GM12878 (cell line): ENCODE measurements at regions not wholly inside any gene's neighbourhood (a gene's known extent, or its start where the extent isn't known, plus 50 kb on each side); places are given as distances from the start of the nearest gene placed in this dataset.

Experiments used
- ATAC-seq: fragments of 200-7000 bp; cut with Tn5 transposase; 3 replicates; pipeline ENCODE4 v1.9.1; 2020; ENCODE audit warnings: mild to moderate bottlenecking, moderate library complexity
- BruUV-seq: library from RNA; stranded (reverse); fragments of 400-500 nt; replicated peaks from 2 replicates; lab custom pipeline; 2021; lab: Mats Ljungman, UMichigan
- CTCF ChIA-PET: fragments of 300-600 bp; sonication (Branson Sonifier 250); formaldehyde crosslinking; extraction: SDS; loops from one replicate; lab custom pipeline; 2021; ENCODE audit warnings: inconsistent platforms; lab: Yijun Ruan, JAX
- POLR2A ChIA-PET: fragments of 350-600 bp; formaldehyde crosslinking; extraction: SDS; loops from one replicate; lab custom pipeline; 2021; ENCODE audit warnings: inconsistent platforms; lab: Charles Lee
- RAD21 ChIA-PET: fragments of 300-600 bp; sonication (Branson Sonifier 250); formaldehyde crosslinking; loops from one replicate; lab custom pipeline; 2023; ENCODE audit warnings: antibody characterized with exemption; ENCODE audit not compliant: unreplicated experiment; lab: Charles Lee
- SMC1A ChIA-PET: fragments of 300-600 bp; sonication (Branson Sonifier 250); formaldehyde crosslinking; loops from one replicate; lab custom pipeline; 2023; ENCODE audit not compliant: unreplicated experiment, uncharacterized antibody; lab: Charles Lee
- DNase-seq: peaks from one replicate; pipeline ENCODE4 v3.0.0-alpha.2; 2011; ENCODE audit warnings: low read depth, low spot score
- FAIRE-seq: peaks from 3 replicates; lab custom pipeline; 2011; peaks lifted over from hg19 to GRCh38; lab: Jason Lieb, UNC
- H2AFZ ChIP-seq: 2 replicates; pipeline ENCODE4 v1.6.0; 2011; ENCODE audit warnings: low read depth, low read length, control low read depth; ENCODE audit not compliant: control insufficient read depth
- H3K27ac ChIP-seq: 2 replicates; pipeline ENCODE4 v1.5.1; 2011; ENCODE audit warnings: control low read depth; ENCODE audit not compliant: control insufficient read depth, insufficient read depth
- H3K27me3 ChIP-seq, 2 experiments: replicated peaks in 1 of 2; 2 replicates each; pipeline versions ENCODE4 v1.6.0 to v1.6.1; 2011; ENCODE audit warnings: low read length in 1 of 2; ENCODE audit not compliant: control insufficient read depth in 2 of 2, insufficient read depth in 2 of 2
- H3K36me3 ChIP-seq, 2 experiments: 2 replicates each; pipeline ENCODE4 v1.5.1; 2011; ENCODE audit warnings: low read length in 1 of 2; ENCODE audit not compliant: control insufficient read depth in 2 of 2, insufficient read depth in 2 of 2
- H3K4me1 ChIP-seq: 2 replicates; pipeline ENCODE4 v1.6.1; 2011; ENCODE audit warnings: mild to moderate bottlenecking, low read length, moderate library complexity, mixed read lengths; ENCODE audit not compliant: control insufficient read depth, insufficient read depth
- H3K4me2 ChIP-seq: 2 replicates; pipeline ENCODE4 v1.6.0; 2011; ENCODE audit warnings: control low read depth; ENCODE audit not compliant: control insufficient read depth, insufficient read depth
- H3K4me3 ChIP-seq: fragments of 200-600 bp; sonication (generic); 2 replicates; pipeline ENCODE4 v1.5.1; 2016
- H3K79me2 ChIP-seq: 2 replicates; pipeline ENCODE4 v1.6.0; 2011; ENCODE audit warnings: low read length; ENCODE audit not compliant: control insufficient read depth, insufficient read depth
- H3K9ac ChIP-seq: 2 replicates; pipeline ENCODE4 v1.8.0; 2011; ENCODE audit warnings: low read length, control low read depth, mixed read lengths; ENCODE audit not compliant: control insufficient read depth, insufficient read depth
- H3K9me3 ChIP-seq: replicated peaks from 3 replicates; pipeline ENCODE4 v1.5.1; 2011; ENCODE audit warnings: mild to moderate bottlenecking, low read length; ENCODE audit not compliant: control insufficient read depth, insufficient read depth
- H4K20me1 ChIP-seq: 2 replicates; pipeline ENCODE4 v1.6.0; 2011; ENCODE audit not compliant: control insufficient read depth, insufficient read depth
- ASH2L ChIP-seq: fragments of 300-600, 200-600 bp; sonication (generic); IDR thresholded peaks from 2 replicates; pipeline ENCODE4 v1.6.1; 2017; ENCODE audit warnings: low read depth, mild to moderate bottlenecking, borderline replicate concordance
- CEBPB ChIP-seq, 2 experiments: fragments of 150-350 bp in 1 of 2; IDR thresholded peaks; 2 replicates each; pipeline ENCODE4 v1.6.1; 2012 to 2014; ENCODE audit warnings: low read depth in 2 of 2, low read length in 2 of 2, borderline replicate concordance in 1 of 2, inconsistent platforms in 1 of 2
- CHD2 ChIP-seq: IDR thresholded peaks from 2 replicates; pipeline ENCODE4 v1.6.1; 2011; ENCODE audit warnings: low read depth, low read length, improper control_type of control experiment, borderline replicate concordance
- DPF2 ChIP-seq: fragments of 450-650 bp; IDR thresholded peaks from 2 replicates; pipeline ENCODE4 v1.6.1; 2017; ENCODE audit warnings: mild to moderate bottlenecking
- ELK1 ChIP-seq: IDR thresholded peaks from 2 replicates; pipeline ENCODE4 v1.6.1; 2012; ENCODE audit warnings: low read depth, low read length, improper control_type of control experiment
- HDAC6 ChIP-seq: fragments of 200-600 bp; sonication (generic); IDR thresholded peaks from one replicate; pipeline ENCODE4 v1.8.0; 2017; ENCODE audit warnings: antibody characterized with exemption; ENCODE audit not compliant: unreplicated experiment
- MXI1 ChIP-seq: fragments of 150-350 bp; IDR thresholded peaks from 2 replicates; pipeline ENCODE4 v1.6.1; 2011; ENCODE audit warnings: low read depth, mild to moderate bottlenecking, inconsistent platforms, low read length, improper control_type of control experiment
- NFXL1 ChIP-seq: fragments of 450-650 bp; IDR thresholded peaks from 2 replicates; pipeline ENCODE4 v1.6.1; 2017; ENCODE audit warnings: antibody characterized with exemption, mild to moderate bottlenecking, borderline replicate concordance
- PAX8 ChIP-seq: fragments of 450-650 bp; IDR thresholded peaks from 2 replicates; pipeline ENCODE4 v1.6.1; 2017; ENCODE audit warnings: mild to moderate bottlenecking, moderate library complexity
- PKNOX1 ChIP-seq: fragments of 450-650 bp; IDR thresholded peaks from 2 replicates; pipeline ENCODE4 v1.6.1; 2016; ENCODE audit warnings: mild to moderate bottlenecking
- STAT1 ChIP-seq: fragments of 450-650 bp; conservative IDR thresholded peaks from 2 replicates; pipeline ENCODE4 v1.6.1; 2014; ENCODE audit warnings: antibody characterized with exemption, mild to moderate bottlenecking
- TCF7 ChIP-seq: IDR thresholded peaks from 2 replicates; pipeline ENCODE4 v1.6.1; 2014; ENCODE audit warnings: antibody characterized with exemption, borderline replicate concordance
- ZBED1 ChIP-seq: IDR thresholded peaks from 2 replicates; pipeline ENCODE4 v1.6.1; 2016; ENCODE audit warnings: borderline replicate concordance
- in situ Hi-C: fragments of 300-500 bp; cut with MboI; formaldehyde crosslinking; loops from 9 replicates; pipeline ENCODE4 v1.14.3; 2018; ENCODE audit warnings: mixed read lengths
- intact Hi-C: fragments of 100-400 bp; cut with micrococcal nuclease; formaldehyde crosslinking; loops from one replicate; pipeline ENCODE4 v1.14.2; 2022; ENCODE audit not compliant: unreplicated experiment

- no peaks in the 10 kb centered on the region for H3K79me2 ChIP-seq
- POLR2A ChIA-PET = interaction anchor here (0.7 kb wide), 1 partner anchor 27 kb away, joined by 3 read pairs; no protein-coding TSS in a partner anchor
- SMC1A ChIA-PET = no interaction called here
- DNase-seq (no peak), ATAC-seq (no peak), FAIRE-seq (no peak)
- CTCF ChIA-PET = no interaction called here
- no peaks in the 10 kb centered on the region for H4K20me1 ChIP-seq
- no peak overlapping the region for H3K9ac ChIP-seq
- H3K4me3 ChIP-seq = no peak overlapping the region
- H3K27me3 ChIP-seq = no peaks in the 10 kb centered on the region
- no peak overlapping the region for H3K4me2 ChIP-seq
- no TSS peak for BruUV-seq
- intact Hi-C loops (no loop called here), in situ Hi-C loops (no loop called here)
- no peak overlapping the region for H3K27ac ChIP-seq
- H2AFZ ChIP-seq = no peak overlapping the region
- no peaks in the 10 kb centered on the region for H3K36me3 ChIP-seq
- no peaks in the 10 kb centered on the region for H3K4me1 ChIP-seq
- RAD21 ChIA-PET = no interaction called here
- H3K9me3 ChIP-seq = no peaks in the 10 kb centered on the region
- TF ChIP-seq NFXL1 = no peak
- TF ChIP-seq MXI1 = no peak
- TF ChIP-seq CEBPB (IDR thresholded peaks at IDR 0.05; ENCODE audit: borderline replicate concordance in 1 of 2, low read depth in 2 of 2, low read length in 2 of 2) = no peak
- no peak for TF ChIP-seq DPF2
- no peak for TF ChIP-seq PAX8
- TF ChIP-seq PKNOX1 = no peak
- no peak for TF ChIP-seq HDAC6
- TF ChIP-seq STAT1 = no peak
- no peak for TF ChIP-seq ZBED1
- no peak for TF ChIP-seq ASH2L
- no peak for TF ChIP-seq CHD2
- no peak for TF ChIP-seq TCF7
- TF ChIP-seq ELK1 = no peak
Observed at GRCh38 chr5:119840175-119840574, 210.8 kb downstream of the FAM170A start.
